ENCODE measurements at regions not wholly inside any gene's neighbourhood (a gene's known extent, or its start where the extent isn't known, plus 50 kb on each side); places are given as distances from the start of the nearest gene placed in this dataset.

GRCh38 chr1:148334339-148335130, 148.6 kb downstream of the PPIAL4G start (continued):
- peak; percentile 100 for TF ChIP-seq RBM39 (optimal IDR thresholded peaks at IDR 0.05; ENCODE audit: low read depth, low read length)
- TF ChIP-seq ZHX1 (conservative IDR thresholded peaks at IDR 0.05; ENCODE audit: low read length): peak; percentile 27; the same call in 1 of the 2 replicates
- TF ChIP-seq DDX20 (tag; IDR thresholded peaks at IDR 0.05; ENCODE audit: low read depth): no peak
- TF ChIP-seq ZBTB9 (CRISPR knock-in tag; IDR thresholded peaks at IDR 0.05): peak; percentile 97
- TF ChIP-seq SFPQ (IDR thresholded peaks at IDR 0.05; ENCODE audit: low read depth, low read length): no peak
- peak in 1 of 2 experiments; percentile 96; a peak in 2 of 3 replicates for TF ChIP-seq CBX3 (IDR thresholded peaks at IDR 0.05; ENCODE audit: borderline replicate concordance in 1 of 2, low read length in 2 of 2)
- peak; percentile 93 for TF ChIP-seq ZNF395 (CRISPR knock-in tag; IDR thresholded peaks at IDR 0.05)
- TF ChIP-seq RBM22 (IDR thresholded peaks at IDR 0.05; ENCODE audit: low read depth, low read length, poor library complexity, severe bottlenecking): peak; percentile 61
- TF ChIP-seq NR2C1 (IDR thresholded peaks at IDR 0.05): no peak
- peak; percentile 52; the same call in 1 of the 2 replicates for TF ChIP-seq NR2C1 (tag; IDR thresholded peaks at IDR 0.05)
- TF ChIP-seq ZNF518B (CRISPR knock-in tag; IDR thresholded peaks at IDR 0.05): peak; percentile 87
- peak; percentile 85 for TF ChIP-seq ZNF23 (CRISPR knock-in tag; IDR thresholded peaks at IDR 0.05)
- TF ChIP-seq ETV5 (CRISPR knock-in tag; IDR thresholded peaks at IDR 0.05; ENCODE audit: low read depth): peak; percentile 62
- TF ChIP-seq PHTF2 (CRISPR knock-in tag; IDR thresholded peaks at IDR 0.05): peak; percentile 82; the same call in 1 of the 2 replicates

Measured in K562 (cell line).